Activated CD4-positive, alpha-beta T cell treated with anti-CD3 and anti-CD28 coated beads, Interleukin-2, amount 50 U/mL, for 16 hours (primary cell): ENCODE measurements at regions not wholly inside any gene's neighbourhood (a gene's known extent, or its start where the extent isn't known, plus 50 kb on each side); places are given as distances from the start of the nearest gene placed in this dataset.
"Not testable (repeated sequence)": the region's sequence is repeated elsewhere in the genome, so short reads cannot be mapped to it uniquely, and the experiment has no call there.

ENCODE experiments used
- DNase-seq: peaks from one replicate; pipeline ENCODE4 v3.0.0-alpha.2; 2020

DNA sequence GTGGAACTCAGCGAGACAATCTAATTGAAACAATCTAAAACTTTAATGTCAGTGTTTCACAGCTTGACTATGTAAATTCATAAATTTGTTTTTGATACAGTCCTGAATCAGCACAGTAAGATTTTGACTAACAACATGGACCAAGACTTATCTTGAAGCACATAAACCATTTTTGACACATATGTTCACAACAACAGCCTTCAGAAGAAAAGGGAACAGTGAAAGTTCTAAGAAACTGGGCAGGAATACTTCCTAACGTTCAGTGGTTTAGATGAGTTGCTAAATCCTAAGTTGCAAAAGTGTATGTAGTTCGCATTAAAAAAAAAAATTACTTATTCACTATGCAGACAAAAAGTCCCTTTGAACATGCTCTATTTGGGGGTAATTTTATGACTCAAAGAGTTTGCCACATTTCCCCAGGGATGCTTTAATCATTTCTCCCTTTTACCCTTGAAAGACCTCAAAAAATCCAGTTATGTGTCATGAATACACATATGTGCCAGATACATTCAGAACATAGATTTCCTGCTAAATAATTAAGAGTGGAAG is 120.2 kb downstream of the MRPL39 start:
- DNase-seq: peak; percentile 91

DNA sequence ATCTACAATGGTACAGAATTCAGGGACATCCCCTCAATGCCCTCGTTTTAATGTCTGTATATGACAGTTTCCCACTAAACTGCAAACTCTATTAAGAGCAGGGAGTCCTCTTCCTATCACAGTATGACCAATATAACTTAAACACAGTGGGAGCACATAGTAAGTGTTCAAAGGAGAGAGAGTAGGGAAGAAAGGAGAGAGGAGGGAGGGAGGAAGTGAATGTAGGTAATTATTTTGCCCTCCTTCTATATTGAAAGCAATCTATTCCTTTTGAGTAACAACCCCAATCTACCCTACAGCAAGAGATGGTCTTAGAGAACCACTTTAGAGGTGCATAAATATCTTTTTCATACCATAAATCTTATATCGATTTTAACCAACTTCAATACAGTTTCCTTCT is 121.4 kb downstream of the MRPL39 start:
- DNase-seq: no peak

- DNase-seq: no peak
Observed at GRCh38 chr21:25467896-25468295, 139.4 kb downstream of the MRPL39 start.

- not testable (repeated sequence) for DNase-seq
Observed at GRCh38 chr21:25467071-25467470, 140.2 kb downstream of the MRPL39 start.

- no peak for DNase-seq
Observed at GRCh38 chr21:25466470-25466869, 140.8 kb downstream of the MRPL39 start.

GRCh38 chr21:25465263-25465662 is 142.0 kb downstream of the MRPL39 start:
- DNase-seq: peak; percentile 40

DNA sequence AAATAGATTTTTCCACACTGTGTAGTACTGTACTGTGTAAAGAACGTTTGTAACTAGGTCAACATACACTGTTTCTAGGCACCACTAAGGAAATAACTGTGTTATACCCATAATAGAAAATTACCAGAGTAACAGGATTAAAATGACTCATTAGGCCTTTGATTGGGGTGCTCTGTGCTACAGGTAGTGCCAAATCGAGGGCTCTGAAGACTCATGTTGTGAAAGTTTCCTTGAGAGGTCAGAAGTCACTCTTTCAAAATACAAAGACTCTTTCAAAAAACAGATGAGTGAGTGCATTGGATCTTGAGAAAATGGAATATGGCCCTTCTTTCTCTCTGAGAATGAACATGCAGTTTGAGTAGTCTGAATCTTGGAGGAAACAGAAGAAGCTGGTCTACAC is 143.0 kb downstream of the MRPL39 start:
- peak; percentile 85 for DNase-seq

- peak; percentile 69 for DNase-seq
Observed at GRCh38 chr21:25462517-25462971, 144.7 kb downstream of the MRPL39 start.

GRCh38 chr21:25461725-25462124 is 145.6 kb downstream of the MRPL39 start:
- no peak for DNase-seq

DNA sequence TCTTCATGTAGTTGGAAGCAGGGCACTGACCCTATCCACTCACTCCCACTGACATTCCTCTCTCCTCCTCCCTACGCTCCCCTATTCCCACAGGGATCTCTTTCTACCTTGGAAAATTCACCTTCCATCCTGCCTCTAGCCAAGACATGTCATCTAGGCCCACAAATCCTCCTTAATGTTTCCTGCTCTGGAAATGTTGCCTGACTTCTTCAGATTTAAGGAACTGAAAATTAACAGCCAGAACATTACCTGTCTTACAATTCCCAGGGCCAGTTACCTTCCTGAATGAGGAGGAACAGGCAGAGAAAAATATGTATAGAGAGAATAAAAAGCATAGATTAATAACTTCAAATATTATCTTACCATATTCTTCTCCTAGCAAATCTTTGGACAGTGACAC is 147.3 kb downstream of the MRPL39 start:
- no peak for DNase-seq

GRCh38 chr21:25459365-25459764 is 147.9 kb downstream of the MRPL39 start:
- DNase-seq: peak; percentile 37

- no peak for DNase-seq
Observed at GRCh38 chr21:25458484-25458883, 148.8 kb downstream of the MRPL39 start.

DNA sequence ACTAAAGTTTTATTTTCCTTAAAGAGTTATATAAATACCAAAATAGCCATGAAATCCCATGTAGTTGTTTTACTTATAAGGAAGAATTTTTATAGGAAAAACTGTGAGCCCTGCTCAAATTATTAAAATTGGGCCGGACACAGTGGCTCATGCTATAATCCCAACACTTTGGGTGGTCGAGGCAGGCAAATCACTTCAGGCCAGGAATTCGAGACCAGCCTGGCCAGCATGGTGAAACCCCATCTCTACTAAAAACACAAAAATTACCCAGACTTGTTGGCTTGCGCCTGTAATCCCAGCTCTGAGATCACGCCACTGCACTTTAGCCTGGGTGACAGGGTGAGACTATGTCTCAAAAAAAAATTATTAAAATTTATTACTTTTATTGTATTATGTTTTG is 149.3 kb downstream of the MRPL39 start:
- DNase-seq: no peak

DNA sequence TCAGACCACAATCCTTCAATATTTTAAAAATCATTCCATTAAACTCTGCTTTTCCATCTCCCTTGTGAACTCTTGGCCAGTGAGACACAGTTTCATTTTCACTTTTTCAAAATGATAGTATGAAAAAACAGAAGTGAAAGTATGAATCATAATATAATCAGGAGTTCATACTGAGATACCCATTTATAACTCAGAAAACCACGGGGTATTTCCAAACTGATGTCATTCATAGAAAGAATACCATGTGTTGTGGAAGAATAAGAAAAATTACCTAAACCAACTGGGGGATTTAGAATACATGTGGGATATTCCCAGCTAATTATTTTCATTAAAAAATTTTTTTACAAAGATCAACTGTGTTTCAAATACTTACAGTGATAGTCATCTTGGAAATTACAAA is 149.9 kb downstream of the MRPL39 start:
- DNase-seq: peak; percentile 89

- DNase-seq: peak; percentile 82
Observed at GRCh38 chr21:25456672-25457071, 150.6 kb downstream of the MRPL39 start.

DNA sequence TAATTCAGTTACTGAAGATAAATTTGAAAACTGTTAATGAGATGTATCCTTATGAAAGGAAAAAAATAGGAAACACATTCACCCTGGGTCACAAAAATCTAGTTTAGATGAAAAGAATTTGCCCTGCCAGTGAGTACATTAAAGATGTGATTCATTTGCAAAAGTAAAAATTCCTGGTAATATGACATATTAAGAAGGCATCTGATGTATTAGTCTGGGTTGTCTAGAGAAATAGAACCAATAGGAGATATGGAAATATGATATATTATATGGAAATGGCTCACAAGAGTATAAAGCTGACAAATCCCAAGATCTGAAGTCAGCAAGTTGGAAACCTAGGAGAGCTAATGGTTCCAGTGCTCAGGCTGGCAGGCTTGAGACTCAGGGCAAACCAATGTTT is 153.8 kb downstream of the MRPL39 start:
- no peak for DNase-seq

DNA sequence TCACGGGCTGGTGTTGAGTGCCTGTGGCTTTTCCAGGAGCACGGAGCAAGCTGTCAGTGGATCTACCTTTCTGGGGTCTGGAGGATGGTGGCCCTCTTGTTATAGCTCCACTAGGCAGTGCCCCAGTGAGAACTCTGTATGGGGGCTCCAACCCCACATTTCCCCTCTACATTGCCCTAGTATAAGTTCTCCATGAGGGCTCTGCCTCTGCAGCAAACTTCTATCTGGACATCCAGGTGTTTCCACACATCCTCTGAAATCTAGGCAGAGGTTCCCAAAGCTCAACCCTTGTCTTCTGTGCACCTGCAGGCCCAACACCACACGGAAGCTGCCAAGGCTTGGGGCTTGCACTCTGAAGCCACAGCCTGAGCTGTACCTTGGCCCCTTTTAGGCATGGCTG is 157.3 kb downstream of the MRPL39 start:
- no peak for DNase-seq

GRCh38 chr21:25441835-25442234 is 165.4 kb downstream of the MRPL39 start:
- DNase-seq: no peak

DNA sequence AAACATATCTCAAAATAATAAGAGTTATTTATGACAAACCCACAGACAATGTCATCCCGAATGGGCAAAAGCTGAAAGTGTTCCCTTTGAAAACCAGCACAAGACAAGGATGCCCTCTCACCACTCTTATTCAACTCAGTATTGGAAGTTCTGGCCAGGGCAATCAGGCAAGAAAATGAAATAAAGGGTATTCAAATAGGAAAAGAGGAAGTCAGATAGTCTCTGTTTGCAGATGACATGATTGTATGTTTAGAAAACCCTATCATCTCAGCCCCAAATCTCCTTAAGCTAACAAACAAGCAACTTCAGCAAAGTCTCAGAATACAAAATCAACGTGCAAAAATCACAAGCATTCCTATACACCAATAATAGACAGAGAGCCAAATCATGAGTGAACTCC is 169.8 kb downstream of the MRPL39 start:
- not testable (repeated sequence) for DNase-seq

GRCh38 chr21:25428537-25428936 is 178.7 kb downstream of the MRPL39 start:
- DNase-seq: peak; percentile 56

DNA sequence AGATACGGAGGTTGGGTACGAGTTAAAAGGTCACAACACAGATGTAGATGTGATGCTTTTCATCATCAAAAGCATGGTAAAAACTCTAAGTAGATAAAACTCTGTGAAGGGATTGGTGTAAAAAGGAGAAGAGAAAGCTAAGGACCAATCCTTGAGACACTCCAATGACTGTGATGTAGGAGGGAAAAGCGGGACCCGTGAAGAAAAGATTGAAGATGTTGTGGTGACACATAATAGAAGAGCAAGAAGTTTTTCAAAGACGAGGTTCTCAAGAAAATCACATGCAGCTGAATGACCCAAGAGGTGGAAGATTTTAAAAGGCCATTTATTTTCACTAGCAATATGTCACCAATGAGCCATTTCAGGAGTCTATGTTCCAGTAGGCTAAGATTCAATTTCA is 179.5 kb downstream of the MRPL39 start:
- no peak for DNase-seq

DNA sequence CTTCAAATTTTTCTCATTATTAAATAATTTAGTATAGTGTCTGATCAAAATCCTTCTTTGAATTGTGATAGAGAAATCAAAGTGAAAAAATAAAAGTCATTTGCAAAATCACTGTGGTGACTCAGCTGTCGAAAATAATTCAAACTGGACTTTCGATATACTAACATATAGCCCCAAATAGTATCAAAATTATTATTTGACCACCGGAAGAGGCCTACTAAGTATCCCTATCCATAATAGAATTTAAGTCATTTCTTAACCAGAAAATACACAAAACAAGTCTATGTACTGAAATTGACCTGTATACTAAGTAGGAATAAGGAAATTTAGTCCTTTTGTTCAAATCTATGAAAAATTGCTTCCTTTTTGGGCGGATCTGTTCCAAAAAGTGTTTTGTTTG is 180.7 kb downstream of the MRPL39 start:
- DNase-seq: peak; percentile 23

DNA sequence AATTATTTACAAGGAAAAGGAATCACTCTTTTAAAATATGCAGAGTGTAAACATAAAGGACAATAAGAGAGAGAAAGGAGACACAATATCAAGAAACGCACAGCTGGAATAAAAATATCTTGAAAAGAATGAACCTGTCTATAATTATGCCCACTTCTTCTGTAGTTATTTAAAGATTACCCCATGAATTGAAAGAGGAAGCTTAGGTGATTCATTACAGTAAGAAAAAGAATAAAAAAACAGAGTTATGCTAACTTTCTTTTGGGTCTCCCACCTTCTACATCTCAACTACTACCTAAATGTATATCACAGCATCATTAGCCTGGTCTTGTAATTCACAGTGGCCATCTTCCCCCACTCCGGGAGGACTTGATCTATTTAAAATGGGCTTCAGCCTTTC is 182.1 kb downstream of the MRPL39 start:
- no peak for DNase-seq

DNA sequence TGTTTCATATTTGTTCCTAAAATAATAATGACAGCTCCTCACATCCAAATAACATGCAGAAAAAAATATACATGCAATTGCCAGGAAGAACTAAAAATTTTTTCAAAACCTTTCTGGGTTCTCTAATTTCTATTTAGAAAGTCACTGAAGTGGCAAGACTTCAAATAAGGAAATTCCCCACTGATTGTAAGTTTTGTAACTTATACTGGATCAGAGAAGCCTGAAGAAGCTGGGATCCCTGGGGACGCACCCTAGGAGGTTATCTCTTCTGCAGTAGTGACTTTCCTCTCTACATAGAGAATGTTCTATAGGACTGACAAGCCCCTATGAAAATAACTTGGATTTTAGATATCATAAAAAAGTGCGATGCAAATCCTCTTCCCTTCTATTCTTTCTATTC is 182.6 kb downstream of the MRPL39 start:
- no peak for DNase-seq

- DNase-seq: no peak
Observed at GRCh38 chr21:25424048-25424447, 183.2 kb downstream of the MRPL39 start.
